Endothelial cell of umbilical vein (primary cell): ENCODE measurements at regions not wholly inside any gene's neighbourhood (a gene's known extent, or its start where the extent isn't known, plus 50 kb on each side); places are given as distances from the start of the nearest gene placed in this dataset.

Experiments
- BruUV-seq: library from RNA; stranded (reverse); fragments of 400-500 nt; replicated peaks from 2 replicates; lab custom pipeline; 2021; lab: Mats Ljungman, UMichigan
- CTCF ChIA-PET: fragments of 300-600, 350-600 bp; sonication (Branson Sonifier 250); formaldehyde crosslinking; loops from one replicate; lab custom pipeline; 2021; ENCODE audit warnings: antibody characterized with exemption, inconsistent platforms; lab: Charles Lee
- POLR2A ChIA-PET: fragments of 300-600, 350-600 bp; sonication (Branson Sonifier 250); formaldehyde crosslinking; loops from one replicate; lab custom pipeline; 2021; ENCODE audit warnings: antibody characterized with exemption, inconsistent platforms; lab: Charles Lee
- DNase-seq: peaks from one replicate; pipeline ENCODE4 v3.0.0-alpha.2; 2011; ENCODE audit warnings: low read depth, low spot score
- FAIRE-seq: peaks from 2 replicates; lab custom pipeline; 2011; peaks lifted over from hg19 to GRCh38; lab: Jason Lieb, UNC
- H2AFZ ChIP-seq: 2 replicates; pipeline ENCODE4 v1.6.0; 2012; ENCODE audit warnings: low read depth, low read length, control low read depth, inconsistent platforms
- H3K27ac ChIP-seq: 2 replicates; pipeline ENCODE4 v1.5.1; 2011; ENCODE audit warnings: low read depth, mild to moderate bottlenecking, control low read depth, low read length, moderate library complexity; ENCODE audit not compliant: insufficient read depth
- H3K27me3 ChIP-seq, 2 experiments: 2 replicates each; pipeline versions ENCODE4 v1.6.0 to v1.6.1; 2011; ENCODE audit warnings: low read length in 2 of 2, mixed read lengths in 1 of 2; ENCODE audit not compliant: control insufficient read depth in 2 of 2, insufficient read depth in 2 of 2
- H3K36me3 ChIP-seq, 2 experiments: 2 replicates in 1 of 2; 3 replicates in 1 of 2; pipeline ENCODE4 v1.5.1; 2011; ENCODE audit warnings: low read length in 2 of 2, mild to moderate bottlenecking in 1 of 2, moderate library complexity in 1 of 2; ENCODE audit not compliant: control insufficient read depth in 2 of 2, insufficient read depth in 2 of 2; ENCODE audit errors: extremely low read depth in 1 of 2
- H3K4me1 ChIP-seq: 3 replicates; pipeline ENCODE4 v1.5.1; 2011; ENCODE audit warnings: mild to moderate bottlenecking, low read length; ENCODE audit not compliant: control insufficient read depth, insufficient read depth; ENCODE audit errors: extremely low read depth
- H3K4me2 ChIP-seq: 2 replicates; pipeline ENCODE4 v1.6.1; 2011; ENCODE audit warnings: low read length, control low read depth, mixed read lengths; ENCODE audit not compliant: insufficient read depth
- H3K4me3 ChIP-seq, 3 experiments: fragments of 200-600 bp in 1 of 3; sonication (generic), shearing (Covaris generic) in 1 of 3; replicated peaks in 1 of 3; 2 replicates each; pipeline ENCODE4 v1.5.1; 2011 to 2016; ENCODE audit warnings: control low read depth in 3 of 3, low read length in 3 of 3, mild to moderate bottlenecking in 2 of 3, inconsistent platforms in 1 of 3, low read depth in 1 of 3, moderate library complexity in 1 of 3; ENCODE audit not compliant: insufficient read depth in 1 of 3
- H3K79me2 ChIP-seq: 2 replicates; pipeline ENCODE4 v1.6.0; 2012; ENCODE audit warnings: low read length, inconsistent platforms; ENCODE audit not compliant: control insufficient read depth, insufficient read depth
- H3K9ac ChIP-seq: replicated peaks from 2 replicates; pipeline ENCODE3; 2011; ENCODE audit warnings: low read length, control low read depth; ENCODE audit not compliant: insufficient read depth; ENCODE audit errors: extremely low read depth
- H3K9me1 ChIP-seq: replicated peaks from 3 replicates; pipeline ENCODE4 v1.6.0; 2011; ENCODE audit warnings: mild to moderate bottlenecking, low read length; ENCODE audit not compliant: control insufficient read depth, insufficient read depth; ENCODE audit errors: extremely low read depth
- H3K9me3 ChIP-seq: replicated peaks from 2 replicates; pipeline ENCODE4 v1.5.1; 2012; ENCODE audit warnings: low read length, inconsistent platforms; ENCODE audit not compliant: control insufficient read depth, insufficient read depth
- H4K20me1 ChIP-seq: replicated peaks from 2 replicates; pipeline ENCODE3; 2011; ENCODE audit warnings: mild to moderate bottlenecking, low read length; ENCODE audit not compliant: control insufficient read depth, insufficient read depth; ENCODE audit errors: extremely low read depth
- EZH2 ChIP-seq: IDR thresholded peaks from 2 replicates; pipeline ENCODE4 v1.6.1; 2012; ENCODE audit warnings: borderline replicate concordance, low read depth, mild to moderate bottlenecking, moderate library complexity, low read length, inconsistent platforms; ENCODE audit not compliant: severe bottlenecking
- FOS ChIP-seq: IDR thresholded peaks from 2 replicates; pipeline ENCODE4 v1.6.1; 2011; ENCODE audit warnings: mild to moderate bottlenecking, low read length, moderate library complexity, borderline replicate concordance; ENCODE audit not compliant: insufficient read depth
- GATA2 ChIP-seq: IDR thresholded peaks from 2 replicates; pipeline ENCODE4 v1.7.0; 2011; ENCODE audit warnings: low read depth, mild to moderate bottlenecking, moderate library complexity, mixed read lengths, low read length; ENCODE audit not compliant: insufficient read length, insufficient read depth
- JUN ChIP-seq: IDR thresholded peaks from 2 replicates; pipeline ENCODE4 v1.6.1; 2011; ENCODE audit warnings: borderline replicate concordance, low read depth; ENCODE audit not compliant: insufficient read length, insufficient read depth
- MAX ChIP-seq: IDR thresholded peaks from 2 replicates; pipeline ENCODE4 v1.6.1; 2011; ENCODE audit not compliant: insufficient read depth, insufficient read length
- MYC ChIP-seq: IDR thresholded peaks from one replicate; pipeline ENCODE4 v1.6.1; 2011; ENCODE audit warnings: mild to moderate bottlenecking, low read depth, low read length
- POLR2A ChIP-seq: IDR thresholded peaks from 2 replicates; pipeline ENCODE4 v1.6.1; 2012; ENCODE audit warnings: low read depth, mild to moderate bottlenecking, control low read depth, low read length
- POLR2AphosphoS5 ChIP-seq: IDR thresholded peaks from 2 replicates; pipeline ENCODE4 v1.6.1; 2012; ENCODE audit warnings: low read depth, mild to moderate bottlenecking, control low read depth, low read length, moderate library complexity; ENCODE audit not compliant: insufficient read depth
- dilution Hi-C: fragments of 300-500 bp; cut with MboI; formaldehyde crosslinking; loops from one replicate; pipeline ENCODE4 v1.15.0; 2019; ENCODE audit warnings: low sequenced_read_pairs; ENCODE audit not compliant: extremely low pct_ligation_motif_present
- intact Hi-C: fragments of 100-400 bp; cut with micrococcal nuclease; formaldehyde crosslinking; loops from one replicate; pipeline ENCODE4 v1.10.0; 2022
- TF ChIP-seq, protein P1 (sequence below), 2 donors: IDR thresholded peaks; 1 replicate in 1 of 2; 2 replicates in 1 of 2; pipeline ENCODE4 v1.5.1; 2011; ENCODE audit warnings: low read length in 2 of 2, mild to moderate bottlenecking in 2 of 2, moderate library complexity in 2 of 2, control low read depth in 1 of 2, inconsistent platforms in 1 of 2, low read depth in 1 of 2; ENCODE audit not compliant: insufficient read depth in 1 of 2; ENCODE audit errors: extremely low read depth in 1 of 2

- intact Hi-C loops = no loop called here
- dilution Hi-C loops = no loop called here
- Histone ChIP-seq H3K4me3 (no peak overlapping the region), H3K9me1 (no peaks in the 10 kb centered on the region), H3K4me2 (no peak overlapping the region), H3K27ac (no peak overlapping the region), H2AFZ (no peak overlapping the region), H3K79me2 (no peaks in the 10 kb centered on the region), H3K4me1 (no peaks in the 10 kb centered on the region), H3K9me3 (no peaks in the 10 kb centered on the region), H3K9ac (no peak overlapping the region), H4K20me1 (no peaks in the 10 kb centered on the region), H3K36me3 (no peaks in the 10 kb centered on the region), H3K27me3 (peaks cover 0 to 10% of the 10 kb centered on the region in 2 experiments)
- no peak for TF ChIP-seq JUN
- TF ChIP-seq, protein P1, sequence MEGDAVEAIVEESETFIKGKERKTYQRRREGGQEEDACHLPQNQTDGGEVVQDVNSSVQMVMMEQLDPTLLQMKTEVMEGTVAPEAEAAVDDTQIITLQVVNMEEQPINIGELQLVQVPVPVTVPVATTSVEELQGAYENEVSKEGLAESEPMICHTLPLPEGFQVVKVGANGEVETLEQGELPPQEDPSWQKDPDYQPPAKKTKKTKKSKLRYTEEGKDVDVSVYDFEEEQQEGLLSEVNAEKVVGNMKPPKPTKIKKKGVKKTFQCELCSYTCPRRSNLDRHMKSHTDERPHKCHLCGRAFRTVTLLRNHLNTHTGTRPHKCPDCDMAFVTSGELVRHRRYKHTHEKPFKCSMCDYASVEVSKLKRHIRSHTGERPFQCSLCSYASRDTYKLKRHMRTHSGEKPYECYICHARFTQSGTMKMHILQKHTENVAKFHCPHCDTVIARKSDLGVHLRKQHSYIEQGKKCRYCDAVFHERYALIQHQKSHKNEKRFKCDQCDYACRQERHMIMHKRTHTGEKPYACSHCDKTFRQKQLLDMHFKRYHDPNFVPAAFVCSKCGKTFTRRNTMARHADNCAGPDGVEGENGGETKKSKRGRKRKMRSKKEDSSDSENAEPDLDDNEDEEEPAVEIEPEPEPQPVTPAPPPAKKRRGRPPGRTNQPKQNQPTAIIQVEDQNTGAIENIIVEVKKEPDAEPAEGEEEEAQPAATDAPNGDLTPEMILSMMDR (IDR thresholded peaks at IDR 0.05; ENCODE audit: extremely low read depth in 1 of 2, insufficient read depth in 1 of 2, low read depth in 1 of 2, low read length in 2 of 2) = no peak
- TF ChIP-seq EZH2 = no peak
- no peak for TF ChIP-seq POLR2A
- no peak for TF ChIP-seq FOS
- no peak for TF ChIP-seq GATA2
- no peak for TF ChIP-seq MAX
- TF ChIP-seq MYC = no peak
- TF ChIP-seq POLR2AphosphoS5 = no peak
- ChIA-PET POLR2A (no interaction called here), CTCF (no interaction called here)
- DNase-seq (no peak), FAIRE-seq (peak; percentile 38)
- no TSS peak for BruUV-seq
Observed at GRCh38 chr10:29057822-29058331, 231.0 kb upstream of the LYZL1 start.
